Astrocyte (in vitro differentiated cells and primary cell): ENCODE measurements at regions not wholly inside any gene's neighbourhood (a gene's known extent, or its start where the extent isn't known, plus 50 kb on each side); places are given as distances from the start of the nearest gene placed in this dataset.

ENCODE experiments used
- DNase-seq: peaks from one replicate; pipeline ENCODE4 v3.0.0-alpha.2; 2010; ENCODE audit warnings: low read depth
- FAIRE-seq: peaks from 2 replicates; lab custom pipeline; 2011; peaks lifted over from hg19 to GRCh38; lab: Jason Lieb, UNC
- H2AFZ ChIP-seq: 2 replicates; pipeline ENCODE4 v1.6.0; 2012; ENCODE audit warnings: low read depth, low read length, inconsistent platforms
- H3K27ac ChIP-seq: 2 replicates; pipeline ENCODE4 v1.5.1; 2011; ENCODE audit warnings: low read depth, low read length, inconsistent platforms
- H3K27me3 ChIP-seq: 2 replicates; pipeline ENCODE4 v1.6.0; 2011; ENCODE audit warnings: low read length, inconsistent platforms; ENCODE audit not compliant: insufficient read depth
- H3K36me3 ChIP-seq: 2 replicates; pipeline ENCODE4 v1.5.1; 2011; ENCODE audit warnings: low read length, inconsistent platforms; ENCODE audit not compliant: insufficient read depth
- H3K4me1 ChIP-seq: 2 replicates; pipeline ENCODE4 v1.5.1; 2011; ENCODE audit warnings: low read length, inconsistent platforms; ENCODE audit not compliant: insufficient read depth
- H3K4me2 ChIP-seq: 2 replicates; pipeline ENCODE4 v1.6.0; 2012; ENCODE audit warnings: low read length, inconsistent platforms
- H3K4me3 ChIP-seq: 2 replicates; pipeline ENCODE4 v1.5.1; 2011; ENCODE audit warnings: low read depth, mild to moderate bottlenecking, low read length, inconsistent platforms; ENCODE audit not compliant: insufficient read depth
- H3K79me2 ChIP-seq: 2 replicates; pipeline ENCODE4 v1.6.0; 2012; ENCODE audit warnings: mild to moderate bottlenecking, low read length, inconsistent platforms; ENCODE audit not compliant: insufficient read depth
- H3K9ac ChIP-seq: 2 replicates; pipeline ENCODE4 v1.6.0; 2012; ENCODE audit warnings: mild to moderate bottlenecking, low read length, inconsistent platforms
- H3K9me3 ChIP-seq: 2 replicates; pipeline ENCODE4 v1.5.1; 2012; ENCODE audit warnings: low read depth, mild to moderate bottlenecking, low read length, inconsistent platforms; ENCODE audit not compliant: insufficient read depth
- H4K20me1 ChIP-seq: 2 replicates; pipeline ENCODE4 v1.6.0; 2012; ENCODE audit warnings: low read length, inconsistent platforms; ENCODE audit not compliant: insufficient read depth
- H3K27ac Mint-ChIP-seq: one replicate; pipeline ENCODE4 v1.8.0; 2021; ENCODE audit warnings: mild to moderate bottlenecking, mixed read lengths; ENCODE audit not compliant: unreplicated experiment
- H3K27me3 Mint-ChIP-seq: one replicate; pipeline ENCODE4 v1.8.0; 2021; ENCODE audit warnings: low read depth, mixed read lengths; ENCODE audit not compliant: unreplicated experiment
- H3K36me3 Mint-ChIP-seq: one replicate; pipeline ENCODE4 v1.8.0; 2021; ENCODE audit warnings: low read depth, mixed read lengths; ENCODE audit not compliant: unreplicated experiment
- H3K4me1 Mint-ChIP-seq: one replicate; pipeline ENCODE4 v1.8.0; 2021; ENCODE audit warnings: low read depth, mixed read lengths; ENCODE audit not compliant: unreplicated experiment
- H3K4me3 Mint-ChIP-seq: one replicate; pipeline ENCODE4 v1.8.0; 2021; ENCODE audit warnings: mild to moderate bottlenecking, moderate library complexity, mixed read lengths; ENCODE audit not compliant: unreplicated experiment
- H3K9me3 Mint-ChIP-seq: one replicate; pipeline ENCODE4 v1.8.0; 2021; ENCODE audit warnings: mild to moderate bottlenecking, mixed read lengths; ENCODE audit not compliant: unreplicated experiment
- CTCF ChIP-seq: IDR thresholded peaks from 2 replicates; pipeline ENCODE4 v1.5.1; 2011; ENCODE audit warnings: low read depth, mild to moderate bottlenecking, inconsistent platforms, low read length, moderate library complexity; ENCODE audit not compliant: insufficient read depth
- EZH2 ChIP-seq: IDR thresholded peaks from 2 replicates; pipeline ENCODE4 v1.6.1; 2012; ENCODE audit warnings: mild to moderate bottlenecking, low read length, inconsistent platforms; ENCODE audit not compliant: insufficient read depth

- Histone ChIP-seq H3K9me3 (no peaks in the 10 kb centered on the region), H3K36me3 (no peaks in the 10 kb centered on the region), H3K79me2 (no peaks in the 10 kb centered on the region), H2AFZ (peak overlapping the region; percentile 45), H3K27ac (peak overlapping the region; percentile 94), H3K4me3 (peak overlapping the region; percentile 36), H4K20me1 (no peaks in the 10 kb centered on the region), H3K27me3 (no peaks in the 10 kb centered on the region), H3K4me1 (peaks cover 27% of the 10 kb centered on the region), H3K4me2 (peak overlapping the region; percentile 83), H3K9ac (peak overlapping the region; percentile 79)
- peak; percentile 63 for DNase-seq
- Mint-ChIP-seq H3K27me3 (no peaks in the 10 kb centered on the region), H3K4me1 (peaks cover 21% of the 10 kb centered on the region), H3K9me3 (peaks cover 11% of the 10 kb centered on the region), H3K27ac (peak overlapping the region; percentile 67), H3K36me3 (no peaks in the 10 kb centered on the region), H3K4me3 (no peak overlapping the region)
- TF ChIP-seq CTCF (no peak), EZH2 (no peak)
- peak; percentile 43 for FAIRE-seq
These were observed 614.5 kb downstream of the IRS1 start for GRCh38 chr2:226184940-226185615.

- H3K9ac ChIP-seq: peak overlapping the region; percentile 79
- Mint-ChIP-seq H3K27me3 (no peaks in the 10 kb centered on the region), H3K9me3 (peaks cover 13% of the 10 kb centered on the region), H3K4me3 (no peak overlapping the region), H3K36me3 (no peaks in the 10 kb centered on the region), H3K27ac (no peak overlapping the region), H3K4me1 (peaks cover 21% of the 10 kb centered on the region)
- H2AFZ ChIP-seq: no peak overlapping the region
- H4K20me1 ChIP-seq: no peaks in the 10 kb centered on the region
- peak overlapping the region; percentile 36 for H3K4me3 ChIP-seq
- no peaks in the 10 kb centered on the region for H3K27me3 ChIP-seq
- peak overlapping the region; percentile 83 for H3K4me2 ChIP-seq
- FAIRE-seq: peak; percentile 20
- H3K9me3 ChIP-seq: no peaks in the 10 kb centered on the region
- no peak for DNase-seq
- H3K4me1 ChIP-seq: peaks cover 27% of the 10 kb centered on the region
- H3K79me2 ChIP-seq: no peaks in the 10 kb centered on the region
- H3K36me3 ChIP-seq: no peaks in the 10 kb centered on the region
- TF ChIP-seq EZH2 (no peak), CTCF (no peak)
- peak overlapping the region; percentile 94 for H3K27ac ChIP-seq
These were observed 615.1 kb downstream of the IRS1 start for GRCh38 chr2:226184540-226184939.

GRCh38 chr2:226183550-226183949, 616.1 kb downstream of the IRS1 start:
- Histone ChIP-seq H3K4me1 (peaks cover 27% of the 10 kb centered on the region), H3K9me3 (peaks cover 3% of the 10 kb centered on the region), H3K4me2 (no peak overlapping the region), H4K20me1 (no peaks in the 10 kb centered on the region), H3K36me3 (no peaks in the 10 kb centered on the region), H3K27ac (no peak overlapping the region), H2AFZ (no peak overlapping the region), H3K79me2 (no peaks in the 10 kb centered on the region), H3K27me3 (no peaks in the 10 kb centered on the region), H3K9ac (no peak overlapping the region), H3K4me3 (no peak overlapping the region)
- no peak for FAIRE-seq
- Mint-ChIP-seq H3K4me3 (no peak overlapping the region), H3K27me3 (no peaks in the 10 kb centered on the region), H3K4me1 (peaks cover 21% of the 10 kb centered on the region), H3K36me3 (no peaks in the 10 kb centered on the region), H3K9me3 (peaks cover 21% of the 10 kb centered on the region), H3K27ac (no peak overlapping the region)
- TF ChIP-seq EZH2 (no peak), CTCF (no peak)
- DNase-seq: no peak
